Testis (tissue), 2 donors: ENCODE measurements at regions not wholly inside any gene's neighbourhood (a gene's known extent, or its start where the extent isn't known, plus 50 kb on each side); places are given as distances from the start of the nearest gene placed in this dataset.

Experiments used
- DNase-seq: peaks from one replicate; pipeline ENCODE4 v3.0.0-alpha.2; 2019
- H3K27ac ChIP-seq, 2 donors: fragments of 200-600 bp; sonication (generic); one replicate each; pipeline ENCODE4 v1.5.1; 2019
- H3K27me3 ChIP-seq: fragments of 200-600 bp; sonication (generic); one replicate; pipeline ENCODE4 v1.5.1; 2019
- H3K36me3 ChIP-seq: fragments of 200-600 bp; sonication (generic); one replicate; pipeline ENCODE4 v1.5.1; 2017; ENCODE audit warnings: low read depth; ENCODE audit errors: missing control alignments
- H3K4me1 ChIP-seq: fragments of 200-600 bp; sonication (generic); one replicate; pipeline ENCODE4 v1.5.1; 2019
- H3K4me3 ChIP-seq, 2 donors: fragments of 200-600 bp; sonication (generic); one replicate each; pipeline ENCODE4 v1.5.1; 2017 to 2019
- H3K9me3 ChIP-seq: fragments of 200-600 bp; sonication (generic); one replicate; pipeline ENCODE4 v1.5.1; 2017
- CTCF ChIP-seq, 3 experiments: fragments of 450-650 bp in 2 of 3; fragments of 200-600 bp in 1 of 3; sonication (generic) in 1 of 3; IDR thresholded peaks; one replicate each; pipeline ENCODE4 v1.5.1; 2016 to 2019; ENCODE audit warnings: antibody characterized with exemption in 3 of 3, mild to moderate bottlenecking in 2 of 3, moderate library complexity in 1 of 3
- POLR2A ChIP-seq: fragments of 450-650 bp; IDR thresholded peaks from one replicate; pipeline ENCODE4 v1.6.1; 2017; ENCODE audit warnings: antibody characterized with exemption, mild to moderate bottlenecking, moderate library complexity
- WGBS, 2 donors: methylation state at CpG; one replicate each; pipeline ENCODE4 v1.1.5; 2018; 5-methylcytosine and 5-hydroxymethylcytosine counted together
- intact Hi-C: fragments of 100-400 bp; cut with DNase I; formaldehyde crosslinking; loops from one replicate; pipeline ENCODE4 v1.15.1; 2023; ENCODE audit warnings: low total_unique reads

GRCh38 chr9:97779608-97780007 is 73.4 kb upstream of the FOXE1 start:
- H3K36me3 ChIP-seq = no peaks in the 10 kb centered on the region
- WGBS, 2 donors = 89 to 98% methylated on average over 2 of the region's 2 CpGs
- no peak overlapping the region for H3K27ac ChIP-seq
- intact Hi-C loops = no loop called here
- DNase-seq = no peak
- no peaks in the 10 kb centered on the region for H3K27me3 ChIP-seq
- no peaks in the 10 kb centered on the region for H3K4me1 ChIP-seq
- TF ChIP-seq POLR2A (no peak), CTCF (IDR thresholded peaks at IDR 0.05) (no peak)
- no peak overlapping the region for H3K4me3 ChIP-seq
- H3K9me3 ChIP-seq = no peaks in the 10 kb centered on the region

- H3K4me3 ChIP-seq = no peak overlapping the region
- DNase-seq = no peak
- TF ChIP-seq POLR2A (no peak), CTCF (IDR thresholded peaks at IDR 0.05) (no peak)
- H3K36me3 ChIP-seq = no peaks in the 10 kb centered on the region
- H3K9me3 ChIP-seq = no peaks in the 10 kb centered on the region
- 76 to 83% methylated on average over 1 of the region's 1 CpG for WGBS, 2 donors
- H3K27me3 ChIP-seq = no peaks in the 10 kb centered on the region
- H3K27ac ChIP-seq = no peak overlapping the region
- intact Hi-C loops = no loop called here
- H3K4me1 ChIP-seq = no peaks in the 10 kb centered on the region
Measured at GRCh38 chr9:97781902-97782301, 71.1 kb upstream of the FOXE1 start.

GRCh38 chr9:97786341-97786740 is 66.7 kb upstream of the FOXE1 start:
- Histone ChIP-seq H3K4me3 (no peak overlapping the region), H3K36me3 (no peaks in the 10 kb centered on the region), H3K9me3 (no peaks in the 10 kb centered on the region), H3K4me1 (no peaks in the 10 kb centered on the region), H3K27me3 (no peaks in the 10 kb centered on the region), H3K27ac (no peak overlapping the region)
- intact Hi-C loops = no loop called here
- DNase-seq = no peak
- no peak for TF ChIP-seq POLR2A
- no peak for TF ChIP-seq CTCF (IDR thresholded peaks at IDR 0.05)
- 75 to 76% methylated on average over 5 of the region's 5 CpGs for WGBS, 2 donors

GRCh38 chr9:97787551-97787950 is 65.5 kb upstream of the FOXE1 start:
- Histone ChIP-seq H3K27ac (no peak overlapping the region), H3K27me3 (no peaks in the 10 kb centered on the region), H3K36me3 (no peaks in the 10 kb centered on the region), H3K9me3 (no peaks in the 10 kb centered on the region), H3K4me1 (no peaks in the 10 kb centered on the region), H3K4me3 (no peak overlapping the region)
- intact Hi-C loops = no loop called here
- TF ChIP-seq POLR2A = no peak
- no peak for TF ChIP-seq CTCF (IDR thresholded peaks at IDR 0.05)
- no peak for DNase-seq
- WGBS, 2 donors = 86 to 100% methylated on average over 1 of the region's 1 CpG

- no peak for TF ChIP-seq POLR2A
- no peak for TF ChIP-seq CTCF (IDR thresholded peaks at IDR 0.05)
- intact Hi-C loops = no loop called here
Measured at GRCh38 chr9:97788763-97789663, 64.0 kb upstream of the FOXE1 start.

More at GRCh38 chr9:97788763-97789663, 64.0 kb upstream of the FOXE1 start:
- Histone ChIP-seq H3K4me1 (no peaks in the 10 kb centered on the region), H3K27me3 (no peaks in the 10 kb centered on the region), H3K4me3 (no peak overlapping the region), H3K9me3 (no peaks in the 10 kb centered on the region), H3K27ac (no peak overlapping the region), H3K36me3 (no peaks in the 10 kb centered on the region)
- 85 to 92% methylated on average over 7 of the region's 7 CpGs for WGBS, 2 donors
- no peak for DNase-seq
